ENCODE measurements at regions not wholly inside any gene's neighbourhood (a gene's known extent, or its start where the extent isn't known, plus 50 kb on each side); places are given as distances from the start of the nearest gene placed in this dataset.
"Not testable (repeated sequence)": the region's sequence is repeated elsewhere in the genome, so short reads cannot be mapped to it uniquely, and the experiment has no call there.

- TF ChIP-seq, protein P1, sequence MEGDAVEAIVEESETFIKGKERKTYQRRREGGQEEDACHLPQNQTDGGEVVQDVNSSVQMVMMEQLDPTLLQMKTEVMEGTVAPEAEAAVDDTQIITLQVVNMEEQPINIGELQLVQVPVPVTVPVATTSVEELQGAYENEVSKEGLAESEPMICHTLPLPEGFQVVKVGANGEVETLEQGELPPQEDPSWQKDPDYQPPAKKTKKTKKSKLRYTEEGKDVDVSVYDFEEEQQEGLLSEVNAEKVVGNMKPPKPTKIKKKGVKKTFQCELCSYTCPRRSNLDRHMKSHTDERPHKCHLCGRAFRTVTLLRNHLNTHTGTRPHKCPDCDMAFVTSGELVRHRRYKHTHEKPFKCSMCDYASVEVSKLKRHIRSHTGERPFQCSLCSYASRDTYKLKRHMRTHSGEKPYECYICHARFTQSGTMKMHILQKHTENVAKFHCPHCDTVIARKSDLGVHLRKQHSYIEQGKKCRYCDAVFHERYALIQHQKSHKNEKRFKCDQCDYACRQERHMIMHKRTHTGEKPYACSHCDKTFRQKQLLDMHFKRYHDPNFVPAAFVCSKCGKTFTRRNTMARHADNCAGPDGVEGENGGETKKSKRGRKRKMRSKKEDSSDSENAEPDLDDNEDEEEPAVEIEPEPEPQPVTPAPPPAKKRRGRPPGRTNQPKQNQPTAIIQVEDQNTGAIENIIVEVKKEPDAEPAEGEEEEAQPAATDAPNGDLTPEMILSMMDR (IDR thresholded peaks at IDR 0.05; ENCODE audit: low read depth, low read length), result no peak
- no peak for DNase-seq (ENCODE audit: extremely low read depth, low read depth)
Observed at GRCh38 chr2:209259767-209260166, 164.1 kb upstream of the MAP2 start.

GRCh38 chr2:209260281-209260680 is 163.6 kb upstream of the MAP2 start:
- DNase-seq (ENCODE audit: extremely low read depth, low read depth), result no peak
- TF ChIP-seq, protein P1 (IDR thresholded peaks at IDR 0.05; ENCODE audit: low read depth, low read length), result no peak

- not testable (repeated sequence) for DNase-seq (ENCODE audit: extremely low read depth, low read depth)
Observed at GRCh38 chr2:209261366-209262053, 162.3 kb upstream of the MAP2 start.

DNA sequence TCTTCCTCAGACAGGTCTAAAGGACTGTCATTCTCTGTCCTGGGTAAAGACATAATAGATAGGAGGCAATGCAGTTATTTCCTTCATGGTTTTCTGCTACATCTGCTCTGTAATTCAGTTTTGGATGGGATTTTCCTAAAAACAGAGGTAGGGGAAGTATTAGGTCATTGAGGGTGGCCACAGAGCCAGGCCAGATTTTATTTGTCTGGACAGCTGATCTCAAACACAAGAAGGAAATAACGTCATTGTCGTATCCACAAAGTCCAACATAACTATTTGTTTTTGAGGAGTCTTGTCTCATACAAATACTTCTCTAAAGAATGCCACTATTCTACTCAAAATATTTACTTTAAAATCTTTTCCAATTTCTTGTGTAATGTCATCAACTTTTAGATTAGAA is 154.8 kb upstream of the MAP2 start:
- DNase-seq (ENCODE audit: extremely low read depth, low read depth), result no peak
- TF ChIP-seq, protein P1 (IDR thresholded peaks at IDR 0.05; ENCODE audit: low read depth, low read length), result no peak

DNA sequence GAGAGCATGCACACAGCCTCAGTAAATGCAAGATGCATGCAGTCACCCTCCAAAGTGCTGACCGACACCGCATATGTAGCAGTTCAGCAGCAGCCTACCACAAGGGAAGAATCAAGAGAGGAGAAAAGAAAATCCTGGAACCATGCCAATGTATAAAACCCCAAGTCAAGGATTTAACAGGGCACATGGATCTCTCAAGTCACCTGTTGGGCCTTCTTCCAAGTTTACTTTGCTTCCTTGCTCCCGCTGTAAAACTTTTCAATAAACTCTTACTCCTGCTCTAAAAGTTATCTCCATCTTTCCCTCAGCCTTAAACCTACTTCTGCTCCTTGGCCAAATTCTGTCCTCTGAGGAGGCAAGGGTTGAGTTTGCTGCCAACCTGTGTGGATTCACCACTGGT is 147.8 kb upstream of the MAP2 start:
- TF ChIP-seq, protein P1 (IDR thresholded peaks at IDR 0.05; ENCODE audit: low read depth, low read length), result no peak

GRCh38 chr2:209277444-209277843 is 146.4 kb upstream of the MAP2 start:
- TF ChIP-seq, protein P1 (IDR thresholded peaks at IDR 0.05; ENCODE audit: low read depth, low read length), result no peak
- no peak for DNase-seq (ENCODE audit: extremely low read depth, low read depth)

More for the DNA sequence above, 147.8 kb upstream of the MAP2 start:
- DNase-seq (ENCODE audit: extremely low read depth, low read depth), result no peak

- DNase-seq (ENCODE audit: extremely low read depth, low read depth), result no peak
- TF ChIP-seq, protein P1 (IDR thresholded peaks at IDR 0.05; ENCODE audit: low read depth, low read length), result no peak
Observed at GRCh38 chr2:209298601-209299000, 125.2 kb upstream of the MAP2 start.

- DNase-seq (ENCODE audit: extremely low read depth, low read depth), result not testable (repeated sequence)
Observed at GRCh38 chr2:209299478-209299877, 124.4 kb upstream of the MAP2 start.

DNA sequence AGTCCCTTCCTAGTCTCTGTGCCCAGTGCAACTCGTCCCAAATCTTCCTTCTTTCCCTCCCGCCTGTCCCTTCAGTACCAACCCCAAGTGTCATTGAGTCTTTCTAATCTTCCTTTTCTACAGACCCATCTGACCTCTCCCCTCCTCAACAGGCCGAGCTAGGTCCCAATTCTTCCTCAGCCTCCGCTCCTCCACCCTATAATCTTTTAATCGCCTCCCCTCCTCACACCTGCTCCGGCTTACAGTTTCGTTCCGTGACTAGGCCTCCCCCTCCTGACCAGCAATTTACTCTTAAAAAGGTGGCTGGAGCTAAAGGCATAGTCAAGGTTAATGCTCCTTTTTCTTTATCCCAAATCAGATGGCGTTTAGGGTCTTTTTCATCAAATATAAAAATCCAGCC is 123.1 kb upstream of the MAP2 start:
- not testable (repeated sequence) for DNase-seq (ENCODE audit: extremely low read depth, low read depth)

Measured in AG09319 (cell line).